GM23248 (cell line): ENCODE measurements at regions not wholly inside any gene's neighbourhood (a gene's known extent, or its start where the extent isn't known, plus 50 kb on each side); places are given as distances from the start of the nearest gene placed in this dataset.

Source experiments
- DNase-seq: peaks from one replicate; pipeline ENCODE4 v3.0.0-alpha.2; 2015
- H2AFZ ChIP-seq: fragments of 200-600 bp; sonication (generic); 2 replicates; pipeline ENCODE4 v1.6.1; 2016; ENCODE audit warnings: antibody characterized with exemption
- H3F3A ChIP-seq: fragments of 200-600 bp; sonication (generic); 2 replicates; pipeline ENCODE4 v1.6.1; 2016; ENCODE audit warnings: mild to moderate bottlenecking, antibody characterized with exemption, mixed run types; ENCODE audit not compliant: insufficient read depth
- H3K27ac ChIP-seq: fragments of 200-600 bp; sonication (generic); 2 replicates; pipeline ENCODE4 v1.5.1; 2016; ENCODE audit warnings: mild to moderate bottlenecking
- H3K27me3 ChIP-seq: fragments of 200-600 bp; sonication (generic); replicated peaks from 2 replicates; pipeline ENCODE4 v1.6.1; 2016; ENCODE audit warnings: mild to moderate bottlenecking; ENCODE audit not compliant: insufficient read depth
- H3K36me3 ChIP-seq: fragments of 200-600 bp; sonication (generic); 2 replicates; pipeline ENCODE4 v1.6.1; 2016; ENCODE audit warnings: low read depth, mild to moderate bottlenecking
- H3K4me1 ChIP-seq: fragments of 200-600 bp; sonication (generic); 2 replicates; pipeline ENCODE4 v1.6.1; 2016; ENCODE audit warnings: mild to moderate bottlenecking; ENCODE audit not compliant: insufficient read depth
- H3K4me2 ChIP-seq: fragments of 200-600 bp; sonication (generic); one replicate; pipeline ENCODE4 v1.6.1; 2016; ENCODE audit warnings: mild to moderate bottlenecking; ENCODE audit not compliant: unreplicated experiment
- H3K4me3 ChIP-seq: fragments of 200-600 bp; sonication (generic); 2 replicates; pipeline ENCODE4 v1.5.1; 2016; ENCODE audit warnings: mild to moderate bottlenecking
- H3K79me2 ChIP-seq: fragments of 200-600 bp; sonication (generic); 2 replicates; pipeline ENCODE4 v1.6.1; 2016; ENCODE audit warnings: mild to moderate bottlenecking; ENCODE audit not compliant: insufficient read depth
- H3K9ac ChIP-seq: fragments of 200-600 bp; sonication (generic); 2 replicates; pipeline ENCODE4 v1.6.1; 2016; ENCODE audit warnings: mild to moderate bottlenecking
- H3K9me2 ChIP-seq: fragments of 200-600 bp; sonication (generic); 2 replicates; pipeline ENCODE4 v1.6.1; 2016; ENCODE audit warnings: mixed run types, mild to moderate bottlenecking, moderate library complexity; ENCODE audit not compliant: insufficient read depth
- H3K9me3 ChIP-seq: fragments of 200-600 bp; sonication (generic); one replicate; pipeline ENCODE4 v1.6.1; 2017; ENCODE audit warnings: low read depth
- H4K20me1 ChIP-seq: fragments of 200-600 bp; sonication (generic); 2 replicates; pipeline ENCODE4 v1.6.0; 2016; ENCODE audit not compliant: insufficient read depth
- EZH2 ChIP-seq: fragments of 200-600 bp; sonication (generic); IDR thresholded peaks from 2 replicates; pipeline ENCODE4 v1.6.1; 2018; ENCODE audit warnings: antibody characterized with exemption, mild to moderate bottlenecking; ENCODE audit not compliant: insufficient read depth, poor library complexity, severe bottlenecking
- EZH2phosphoT487 ChIP-seq: fragments of 200-600 bp; sonication (generic); IDR thresholded peaks from 2 replicates; pipeline ENCODE4 v1.6.1; 2018; ENCODE audit warnings: antibody characterized with exemption, moderate library complexity, mild to moderate bottlenecking, low read depth; ENCODE audit not compliant: insufficient read depth
- in situ Hi-C: fragments of 300-500 bp; cut with MboI; formaldehyde crosslinking; loops from 2 replicates; pipeline ENCODE4 v1.15.0; 2020

GRCh38 chr4:141578451-141578850 lies 57.9 kb upstream of the IL15 start:
- H3K9me3 ChIP-seq = no peaks in the 10 kb centered on the region
- no peaks in the 10 kb centered on the region for H3K79me2 ChIP-seq
- in situ Hi-C loops = no loop called here
- H3K27me3 ChIP-seq = no peaks in the 10 kb centered on the region
- H3K4me3 ChIP-seq = no peak overlapping the region
- no peaks in the 10 kb centered on the region for H3K9me2 ChIP-seq
- H3K4me2 ChIP-seq = no peak overlapping the region
- no peaks in the 10 kb centered on the region for H3F3A ChIP-seq
- DNase-seq = no peak
- H3K36me3 ChIP-seq = no peaks in the 10 kb centered on the region
- TF ChIP-seq EZH2phosphoT487 (no peak), EZH2 (no peak)
- no peak overlapping the region for H3K27ac ChIP-seq
- H3K9ac ChIP-seq = no peak overlapping the region
- no peak overlapping the region for H2AFZ ChIP-seq
- peaks cover 8% of the 10 kb centered on the region; the same call in 1 of the 2 replicates for H3K4me1 ChIP-seq
- H4K20me1 ChIP-seq = no peaks in the 10 kb centered on the region

DNA sequence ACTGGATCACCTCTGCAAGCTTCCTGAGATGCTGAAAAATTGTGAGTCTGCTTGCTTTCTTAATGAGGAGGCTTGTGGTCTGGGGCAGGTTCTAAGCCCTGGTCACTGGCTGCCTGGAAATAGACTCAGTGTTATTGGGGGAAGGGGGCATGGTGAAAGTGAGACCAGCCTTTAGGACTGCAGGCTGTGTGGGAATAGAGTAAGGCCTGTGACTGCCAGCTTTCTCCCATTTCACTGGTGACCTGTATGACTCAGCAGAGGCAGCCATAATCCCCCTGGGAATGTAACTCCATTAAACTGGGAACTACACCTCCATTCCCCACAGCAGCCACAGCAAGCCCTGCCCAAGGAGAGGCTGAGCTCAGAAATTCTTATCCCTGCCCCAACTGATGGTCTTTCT lies 55.9 kb upstream of the IL15 start:
- Histone ChIP-seq H3K4me2 (no peak overlapping the region), H3K4me3 (no peak overlapping the region), H4K20me1 (no peaks in the 10 kb centered on the region), H3K27me3 (no peaks in the 10 kb centered on the region), H3K27ac (no peak overlapping the region), H2AFZ (no peak overlapping the region), H3K9ac (no peak overlapping the region), H3F3A (no peaks in the 10 kb centered on the region), H3K36me3 (no peaks in the 10 kb centered on the region), H3K79me2 (no peaks in the 10 kb centered on the region), H3K9me2 (no peaks in the 10 kb centered on the region), H3K9me3 (no peaks in the 10 kb centered on the region), H3K4me1 (peaks cover 7% of the 10 kb centered on the region; the same call in 1 of the 2 replicates)
- no peak for DNase-seq
- no peak for TF ChIP-seq EZH2
- TF ChIP-seq EZH2phosphoT487 = no peak
- in situ Hi-C loops = no loop called here
